H9 (cell line): ENCODE measurements at regions not wholly inside any gene's neighbourhood (a gene's known extent, or its start where the extent isn't known, plus 50 kb on each side); places are given as distances from the start of the nearest gene placed in this dataset.

Experiments used
- DNase-seq: peaks from one replicate; pipeline ENCODE4 v3.0.0-alpha.2; 2017
- H2AFZ ChIP-seq: one replicate; pipeline ENCODE4 v1.6.1; 2013; ENCODE audit warnings: mild to moderate bottlenecking, low read length, control low read depth, moderate library complexity
- H2AK5ac ChIP-seq: 2 replicates; pipeline ENCODE4 v1.6.1; 2013; ENCODE audit warnings: low read length, control low read depth, mixed read lengths; ENCODE audit not compliant: insufficient read length
- H2BK120ac ChIP-seq: one replicate; pipeline ENCODE4 v1.6.1; 2013; ENCODE audit warnings: low read depth, mild to moderate bottlenecking, low read length, control low read depth, inconsistent platforms; ENCODE audit not compliant: poor library complexity, severe bottlenecking
- H2BK12ac ChIP-seq: 2 replicates; pipeline ENCODE4 v1.6.1; 2013; ENCODE audit warnings: low read length, control low read depth, mixed read lengths, low read depth; ENCODE audit not compliant: insufficient read length
- H2BK15ac ChIP-seq: 2 replicates; pipeline ENCODE4 v1.6.1; 2013; ENCODE audit warnings: low read depth, low read length, control low read depth
- H2BK20ac ChIP-seq: one replicate; pipeline ENCODE4 v1.6.1; 2013; ENCODE audit warnings: low read depth, mild to moderate bottlenecking, low read length, control low read depth, inconsistent platforms; ENCODE audit not compliant: poor library complexity, severe bottlenecking
- H2BK5ac ChIP-seq: 2 replicates; pipeline ENCODE4 v1.6.1; 2013; ENCODE audit warnings: low read length, control low read depth, mixed read lengths; ENCODE audit not compliant: insufficient read length
- H3K14ac ChIP-seq: 2 replicates; pipeline ENCODE4 v1.6.1; 2013; ENCODE audit warnings: low read length, control low read depth; ENCODE audit not compliant: insufficient read depth
- H3K18ac ChIP-seq: 2 replicates; pipeline ENCODE4 v1.6.1; 2013; ENCODE audit warnings: low read depth, mild to moderate bottlenecking, mixed read lengths, low read length, control low read depth; ENCODE audit not compliant: insufficient read length
- H3K23ac ChIP-seq: 2 replicates; pipeline ENCODE4 v1.6.1; 2013; ENCODE audit warnings: low read length, control low read depth, mixed read lengths, low read depth; ENCODE audit not compliant: insufficient read length
- H3K23me2 ChIP-seq: 2 replicates; pipeline ENCODE4 v1.6.1; 2013; ENCODE audit warnings: low read depth, mild to moderate bottlenecking, mixed read lengths, low read length, control low read depth; ENCODE audit not compliant: insufficient read length, poor library complexity, severe bottlenecking
- H3K27ac ChIP-seq: 2 replicates; pipeline ENCODE4 v1.5.1; 2013; ENCODE audit warnings: low read length, control low read depth, mixed read lengths, low read depth; ENCODE audit not compliant: insufficient read length
- H3K27me3 ChIP-seq: 2 replicates; pipeline ENCODE4 v1.6.1; 2013; ENCODE audit warnings: low read length, control low read depth, inconsistent platforms; ENCODE audit not compliant: insufficient read depth
- H3K4ac ChIP-seq: 2 replicates; pipeline ENCODE4 v1.6.1; 2013; ENCODE audit warnings: low read depth, mild to moderate bottlenecking, control low read depth, inconsistent platforms, low read length, moderate library complexity
- H3K4me1 ChIP-seq: 2 replicates; pipeline ENCODE4 v1.6.1; 2013; ENCODE audit warnings: low read length, control low read depth, inconsistent platforms; ENCODE audit not compliant: insufficient read depth
- H3K4me2 ChIP-seq: 2 replicates; pipeline ENCODE4 v1.6.1; 2013; ENCODE audit warnings: low read length, control low read depth, mixed read lengths; ENCODE audit not compliant: insufficient read length, insufficient read depth
- H3K56ac ChIP-seq: 2 replicates; pipeline ENCODE4 v1.6.1; 2013; ENCODE audit warnings: low read depth, mild to moderate bottlenecking, mixed read lengths, low read length, control low read depth; ENCODE audit not compliant: insufficient read length
- H3K79me1 ChIP-seq: 2 replicates; pipeline ENCODE4 v1.6.1; 2013; ENCODE audit warnings: low read depth, mild to moderate bottlenecking, moderate library complexity, low read length, control low read depth, inconsistent platforms; ENCODE audit not compliant: insufficient read depth, poor library complexity, severe bottlenecking
- H3K79me2 ChIP-seq: 2 replicates; pipeline ENCODE4 v1.6.1; 2013; ENCODE audit warnings: low read length, control low read depth, inconsistent platforms; ENCODE audit not compliant: insufficient read depth
- H3K9ac ChIP-seq: 2 replicates; pipeline ENCODE4 v1.6.1; 2013; ENCODE audit warnings: low read length, control low read depth, mixed read lengths; ENCODE audit not compliant: insufficient read length; ENCODE audit errors: extremely low read depth
- H3K9me3 ChIP-seq: one replicate; pipeline ENCODE4 v1.6.1; 2013; ENCODE audit warnings: low read depth, low read length, inconsistent platforms; ENCODE audit not compliant: control insufficient read depth
- H3T11ph ChIP-seq: one replicate; pipeline ENCODE4 v1.6.1; 2013; ENCODE audit warnings: mild to moderate bottlenecking, low read length, control low read depth, inconsistent platforms
- H4K20me1 ChIP-seq: one replicate; pipeline ENCODE4 v1.6.1; 2013; ENCODE audit not compliant: control insufficient read depth, insufficient read length, insufficient read depth
- H4K5ac ChIP-seq: 2 replicates; pipeline ENCODE4 v1.6.1; 2013; ENCODE audit warnings: low read depth, mild to moderate bottlenecking, mixed read lengths, low read length, control low read depth; ENCODE audit not compliant: insufficient read length
- H4K8ac ChIP-seq: replicated peaks from 2 replicates; pipeline ENCODE4 v1.6.1; 2013; ENCODE audit warnings: low read length, control low read depth, mixed read lengths, low read depth; ENCODE audit not compliant: insufficient read length
- H4K91ac ChIP-seq: 2 replicates; pipeline ENCODE4 v1.6.1; 2013; ENCODE audit warnings: low read depth, mild to moderate bottlenecking, moderate library complexity, mixed read lengths, low read length, control low read depth; ENCODE audit not compliant: insufficient read length
- H3K27ac Mint-ChIP-seq, 3 experiments: 2 replicates in 2 of 3; 3 replicates in 1 of 3; pipeline ENCODE4 v1.8.0; 2020 to 2021; ENCODE audit warnings: mixed read lengths in 3 of 3, mild to moderate bottlenecking in 1 of 3, moderate library complexity in 1 of 3
- H3K27me3 Mint-ChIP-seq: 2 replicates; pipeline ENCODE4 v1.8.0; 2021; ENCODE audit warnings: low read depth, mild to moderate bottlenecking, moderate library complexity, mixed read lengths
- H3K36me3 Mint-ChIP-seq, 3 experiments: 2 replicates in 2 of 3; 3 replicates in 1 of 3; pipeline ENCODE4 v1.8.0; 2020 to 2021; ENCODE audit warnings: low read depth in 3 of 3, mixed read lengths in 3 of 3; ENCODE audit not compliant: insufficient read depth in 1 of 3
- H3K4me1 Mint-ChIP-seq, 2 experiments: 2 replicates each; pipeline ENCODE4 v1.8.0; 2020; ENCODE audit warnings: mixed read lengths in 2 of 2
- H3K4me3 Mint-ChIP-seq, 2 experiments: 2 replicates in 1 of 2; 3 replicates in 1 of 2; pipeline ENCODE4 v1.8.0; 2020 to 2021; ENCODE audit warnings: mild to moderate bottlenecking in 2 of 2, mixed read lengths in 2 of 2, moderate library complexity in 1 of 2
- H3K9me3 Mint-ChIP-seq, 2 experiments: 2 replicates in 1 of 2; 3 replicates in 1 of 2; pipeline ENCODE4 v1.8.0; 2020; ENCODE audit warnings: mild to moderate bottlenecking in 2 of 2, mixed read lengths in 2 of 2, moderate library complexity in 1 of 2
- WGBS: extraction: QIAGEN DNeasy Blood & Tissue Kit; methylation state at CpG from one replicate; pipeline ENCODE4 v1.1.7; 2013; ENCODE audit warnings: missing lambda C conversion rate, low lambda C conversion rate, mixed read lengths; ENCODE audit not compliant: insufficient read length; ENCODE audit errors: extremely low coverage; 5-methylcytosine and 5-hydroxymethylcytosine counted together
- TF ChIP-seq, protein P1 (sequence below): fragments of 200-600 bp; sonication (generic); conservative IDR thresholded peaks from 3 replicates; pipeline ENCODE4 v1.8.0; 2021; ENCODE audit warnings: antibody characterized with exemption, mild to moderate bottlenecking

DNA sequence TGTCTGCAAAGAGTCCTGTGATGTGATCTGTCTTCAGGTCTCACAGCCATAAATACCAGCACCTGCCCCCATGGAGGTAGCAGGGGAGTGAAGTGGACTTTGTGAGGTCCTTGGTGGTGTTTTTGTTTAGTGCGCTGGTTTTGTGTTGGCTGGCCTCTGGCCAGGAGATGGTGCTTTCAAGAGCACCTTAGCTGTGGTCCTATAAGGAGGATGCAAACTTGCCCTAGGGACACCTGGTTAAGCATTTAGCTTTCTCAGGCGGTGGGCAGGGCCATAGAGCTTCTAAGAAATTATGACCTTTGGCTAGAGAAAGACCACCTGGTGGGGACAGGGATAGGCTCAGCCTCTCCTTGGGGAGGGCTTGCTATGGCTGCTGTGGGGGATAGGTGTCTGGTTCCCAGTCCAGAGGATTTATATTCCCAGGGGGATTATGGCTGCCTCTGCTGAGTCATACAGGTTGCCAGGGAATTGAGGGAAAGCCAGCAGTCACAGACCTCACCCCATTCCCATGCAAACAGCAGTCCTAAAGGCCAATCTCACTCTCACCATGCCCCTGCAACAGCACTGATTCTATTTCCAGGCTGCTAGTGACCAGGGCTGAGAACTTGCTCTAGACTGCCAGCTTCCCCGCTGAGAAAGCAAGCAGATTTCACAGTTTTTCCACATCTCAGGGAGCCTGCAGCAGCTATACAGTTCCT is 259.3 kb downstream of the TFAP2B start:
- Histone ChIP-seq H3K14ac (no peak overlapping the region), H2BK20ac (no peak overlapping the region), H3K23me2 (no peaks in the 10 kb centered on the region), H2BK12ac (no peak overlapping the region), H3K27me3 (no peaks in the 10 kb centered on the region), H3K79me1 (no peaks in the 10 kb centered on the region), H4K20me1 (no peaks in the 10 kb centered on the region), H3K23ac (no peak overlapping the region), H4K5ac (no peak overlapping the region), H3K4me2 (no peak overlapping the region), H2BK120ac (no peak overlapping the region), H2AK5ac (no peak overlapping the region), H4K8ac (no peak overlapping the region), H2BK15ac (no peak overlapping the region), H3K56ac (no peak overlapping the region), H3K9me3 (no peaks in the 10 kb centered on the region), H2AFZ (no peak overlapping the region), H3T11ph (no peak overlapping the region), H3K4me1 (no peaks in the 10 kb centered on the region), H3K79me2 (no peaks in the 10 kb centered on the region), H3K9ac (no peak overlapping the region), H3K27ac (no peak overlapping the region), H3K18ac (no peak overlapping the region), H4K91ac (no peak overlapping the region), H3K4ac (no peak overlapping the region), H2BK5ac (no peak overlapping the region)
- H3K27ac Mint-ChIP-seq = peak overlapping the region in 1 of 3 experiments; percentile 76; a peak in 4 of 7 replicates
- no CpG with 5 or more reads among the region's 3 CpGs for WGBS
- peak; percentile 40 for DNase-seq
- H3K4me1 Mint-ChIP-seq = peaks cover 11% of the 10 kb centered on the region in 2 experiments
- H3K27me3 Mint-ChIP-seq = peaks cover 1% of the 10 kb centered on the region
- TF ChIP-seq, protein P1, sequence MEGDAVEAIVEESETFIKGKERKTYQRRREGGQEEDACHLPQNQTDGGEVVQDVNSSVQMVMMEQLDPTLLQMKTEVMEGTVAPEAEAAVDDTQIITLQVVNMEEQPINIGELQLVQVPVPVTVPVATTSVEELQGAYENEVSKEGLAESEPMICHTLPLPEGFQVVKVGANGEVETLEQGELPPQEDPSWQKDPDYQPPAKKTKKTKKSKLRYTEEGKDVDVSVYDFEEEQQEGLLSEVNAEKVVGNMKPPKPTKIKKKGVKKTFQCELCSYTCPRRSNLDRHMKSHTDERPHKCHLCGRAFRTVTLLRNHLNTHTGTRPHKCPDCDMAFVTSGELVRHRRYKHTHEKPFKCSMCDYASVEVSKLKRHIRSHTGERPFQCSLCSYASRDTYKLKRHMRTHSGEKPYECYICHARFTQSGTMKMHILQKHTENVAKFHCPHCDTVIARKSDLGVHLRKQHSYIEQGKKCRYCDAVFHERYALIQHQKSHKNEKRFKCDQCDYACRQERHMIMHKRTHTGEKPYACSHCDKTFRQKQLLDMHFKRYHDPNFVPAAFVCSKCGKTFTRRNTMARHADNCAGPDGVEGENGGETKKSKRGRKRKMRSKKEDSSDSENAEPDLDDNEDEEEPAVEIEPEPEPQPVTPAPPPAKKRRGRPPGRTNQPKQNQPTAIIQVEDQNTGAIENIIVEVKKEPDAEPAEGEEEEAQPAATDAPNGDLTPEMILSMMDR = no peak
- H3K4me3 Mint-ChIP-seq = no peak overlapping the region
- no peaks in the 10 kb centered on the region for H3K36me3 Mint-ChIP-seq
- no peaks in the 10 kb centered on the region for H3K9me3 Mint-ChIP-seq
